Caco-2 (cell line): ENCODE measurements at regions not wholly inside any gene's neighbourhood (a gene's known extent, or its start where the extent isn't known, plus 50 kb on each side); places are given as distances from the start of the nearest gene placed in this dataset.

Experiments used
- BruUV-seq: library from RNA; stranded (reverse); fragments of 400-500 nt; replicated peaks from 2 replicates; lab custom pipeline; 2021; lab: Mats Ljungman, UMichigan
- CTCF ChIA-PET: fragments of 300-600 bp; sonication (Branson Sonifier 250); formaldehyde crosslinking; loops from one replicate; lab custom pipeline; 2022; ENCODE audit warnings: antibody characterized with exemption; lab: Charles Lee
- POLR2A ChIA-PET: fragments of 300-600 bp; sonication (Branson Sonifier 250); formaldehyde crosslinking; loops from one replicate; lab custom pipeline; 2022; ENCODE audit warnings: antibody characterized with exemption; lab: Charles Lee
- DNase-seq, 2 experiments: peaks; one replicate each; pipeline versions ENCODE4 v3.0.0 to v3.0.0-alpha.2; 2020 to 2022
- H3K27me3 ChIP-seq: replicated peaks from 2 replicates; pipeline ENCODE4 v1.6.0; 2011; ENCODE audit warnings: low read length; ENCODE audit not compliant: control insufficient read depth, insufficient read depth
- H3K36me3 ChIP-seq: 2 replicates; pipeline ENCODE4 v1.5.1; 2011; ENCODE audit warnings: low read length; ENCODE audit not compliant: control insufficient read depth, insufficient read depth
- H3K4me1 ChIP-seq: fragments of 250-450 bp; sonication (Bioruptor Pico); 2 replicates; pipeline ENCODE4 v1.5.1; 2020; ENCODE audit warnings: mild to moderate bottlenecking
- H3K4me3 ChIP-seq: 2 replicates; pipeline ENCODE4 v1.5.1; 2011; ENCODE audit warnings: low read depth, mild to moderate bottlenecking, control low read depth, low read length
- H3K9me3 ChIP-seq: fragments of 250-450 bp; sonication (Bioruptor Pico); 2 replicates; pipeline ENCODE4 v1.5.1; 2020; ENCODE audit warnings: mild to moderate bottlenecking, moderate library complexity
- H3K27ac Mint-ChIP-seq: one replicate; pipeline ENCODE4 v1.8.0; 2022; ENCODE audit warnings: mixed read lengths; ENCODE audit not compliant: unreplicated experiment
- H3K27me3 Mint-ChIP-seq: one replicate; pipeline ENCODE4 v1.8.0; 2022; ENCODE audit warnings: mixed read lengths; ENCODE audit not compliant: insufficient read depth, unreplicated experiment
- H3K36me3 Mint-ChIP-seq: one replicate; pipeline ENCODE4 v1.8.0; 2022; ENCODE audit warnings: mild to moderate bottlenecking, mixed read lengths; ENCODE audit not compliant: insufficient read depth, unreplicated experiment
- H3K4me1 Mint-ChIP-seq: one replicate; pipeline ENCODE4 v1.8.0; 2022; ENCODE audit warnings: low read depth, mixed read lengths; ENCODE audit not compliant: unreplicated experiment
- H3K4me3 Mint-ChIP-seq: one replicate; pipeline ENCODE4 v1.8.0; 2022; ENCODE audit warnings: mild to moderate bottlenecking, moderate library complexity, mixed read lengths; ENCODE audit not compliant: unreplicated experiment
- H3K9me3 Mint-ChIP-seq: one replicate; pipeline ENCODE4 v1.8.0; 2022; ENCODE audit warnings: mixed read lengths; ENCODE audit not compliant: unreplicated experiment
- CTCF ChIP-seq, 2 experiments: fragments of 200-600 bp in 1 of 2; IDR thresholded peaks; 1 replicate in 1 of 2; 2 replicates in 1 of 2; pipeline versions ENCODE4 v1.5.1 to v1.8.0; 2011 to 2022; ENCODE audit warnings: antibody characterized with exemption in 1 of 2, control low read depth in 1 of 2, inconsistent platforms in 1 of 2, low read depth in 1 of 2, low read length in 1 of 2, mild to moderate bottlenecking in 1 of 2, moderate library complexity in 1 of 2; ENCODE audit not compliant: insufficient read depth in 1 of 2, severe bottlenecking in 1 of 2, unreplicated experiment in 1 of 2
- intact Hi-C: fragments of 100-400 bp; cut with micrococcal nuclease; formaldehyde crosslinking; loops from one replicate; pipeline ENCODE4 v1.10.0; 2022; ENCODE audit not compliant: unreplicated experiment

- no peak overlapping the region for H3K4me3 Mint-ChIP-seq
- CTCF ChIA-PET, result no interaction called here
These were observed 864.6 kb upstream of the FBXO33 start for GRCh38 chr14:40296821-40297220.

GRCh38 chr14:40292664-40293063 lies 860.4 kb upstream of the FBXO33 start:
- Histone ChIP-seq H3K4me3 (no peak overlapping the region), H3K36me3 (no peaks in the 10 kb centered on the region), H3K4me1 (no peaks in the 10 kb centered on the region), H3K27me3 (no peaks in the 10 kb centered on the region), H3K9me3 (no peaks in the 10 kb centered on the region)
- Mint-ChIP-seq H3K27ac (no peak overlapping the region), H3K9me3 (no peaks in the 10 kb centered on the region), H3K4me1 (no peaks in the 10 kb centered on the region), H3K36me3 (no peaks in the 10 kb centered on the region), H3K27me3 (no peaks in the 10 kb centered on the region), H3K4me3 (no peak overlapping the region)
- intact Hi-C loops, result no loop called here
- no TSS peak for BruUV-seq
- ChIA-PET POLR2A (no interaction called here), CTCF (no interaction called here)
- no peak for DNase-seq
- no peak for TF ChIP-seq CTCF (IDR thresholded peaks at IDR 0.05; ENCODE audit: insufficient read depth in 1 of 2, low read depth in 1 of 2, low read length in 1 of 2, severe bottlenecking in 1 of 2, unreplicated experiment in 1 of 2)

More at GRCh38 chr14:40296821-40297220, 864.6 kb upstream of the FBXO33 start:
- no peak for DNase-seq
- no peak overlapping the region for H3K27ac Mint-ChIP-seq
- Histone ChIP-seq H3K9me3 (no peaks in the 10 kb centered on the region), H3K4me1 (no peaks in the 10 kb centered on the region), H3K4me3 (no peak overlapping the region), H3K27me3 (no peaks in the 10 kb centered on the region), H3K36me3 (no peaks in the 10 kb centered on the region)
- no peak for TF ChIP-seq CTCF (IDR thresholded peaks at IDR 0.05; ENCODE audit: insufficient read depth in 1 of 2, low read depth in 1 of 2, low read length in 1 of 2, severe bottlenecking in 1 of 2, unreplicated experiment in 1 of 2)
- BruUV-seq, result no TSS peak
- POLR2A ChIA-PET, result no interaction called here
- no peaks in the 10 kb centered on the region for H3K36me3 Mint-ChIP-seq
- H3K4me1 Mint-ChIP-seq, result no peaks in the 10 kb centered on the region
- no peaks in the 10 kb centered on the region for H3K9me3 Mint-ChIP-seq
- no peaks in the 10 kb centered on the region for H3K27me3 Mint-ChIP-seq
- intact Hi-C loops, result no loop called here

- no peak overlapping the region for H3K27ac Mint-ChIP-seq
- ChIA-PET CTCF (no interaction called here), POLR2A (no interaction called here)
- no peaks in the 10 kb centered on the region for H3K9me3 ChIP-seq
- no peaks in the 10 kb centered on the region for H3K4me1 ChIP-seq
- intact Hi-C loops, result no loop called here
- no peaks in the 10 kb centered on the region for H3K36me3 ChIP-seq
- TF ChIP-seq CTCF (IDR thresholded peaks at IDR 0.05; ENCODE audit: insufficient read depth in 1 of 2, low read depth in 1 of 2, low read length in 1 of 2, severe bottlenecking in 1 of 2, unreplicated experiment in 1 of 2), result no peak
- H3K4me1 Mint-ChIP-seq, result no peaks in the 10 kb centered on the region
- no peak overlapping the region for H3K4me3 Mint-ChIP-seq
- peaks cover 6% of the 10 kb centered on the region for H3K9me3 Mint-ChIP-seq
- H3K27me3 Mint-ChIP-seq, result no peaks in the 10 kb centered on the region
- BruUV-seq, result no TSS peak
- DNase-seq, result no peak
- H3K36me3 Mint-ChIP-seq, result no peaks in the 10 kb centered on the region
- no peak overlapping the region for H3K4me3 ChIP-seq
- H3K27me3 ChIP-seq, result no peaks in the 10 kb centered on the region
These were observed 850.0 kb upstream of the FBXO33 start for GRCh38 chr14:40282196-40282595.
